HepG2 (cell line): ENCODE measurements at regions not wholly inside any gene's neighbourhood (a gene's known extent, or its start where the extent isn't known, plus 50 kb on each side); places are given as distances from the start of the nearest gene placed in this dataset.

Experiments used
- ATAC-seq: fragments of 200-7000 bp; cut with Tn5 transposase; 3 replicates; pipeline ENCODE4 v1.9.1; 2020; ENCODE audit warnings: mild to moderate bottlenecking, moderate library complexity
- BruUV-seq: library from RNA; stranded (reverse); fragments of 400-500 nt; replicated peaks from 2 replicates; lab custom pipeline; 2021; lab: Mats Ljungman, UMichigan
- CTCF ChIA-PET: fragments of 300-600 bp; formaldehyde crosslinking; extraction: SDS; loops from one replicate; lab custom pipeline; 2021; ENCODE audit warnings: low total read pairs, inconsistent platforms, low intra/inter-chr PET ratio; lab: Yijun Ruan, JAX
- POLR2A ChIA-PET: fragments of 350-600 bp; sonication (Branson Sonifier 250); formaldehyde crosslinking; loops from one replicate; lab custom pipeline; 2020; ENCODE audit warnings: antibody characterized with exemption, inconsistent platforms; lab: Yijun Ruan, JAX
- DNase-seq: peaks from one replicate; pipeline ENCODE4 v3.0.0-alpha.2; 2015; ENCODE audit warnings: low spot score
- FAIRE-seq: peaks from 3 replicates; lab custom pipeline; 2011; peaks lifted over from hg19 to GRCh38; lab: Jason Lieb, UNC
- H2AFZ ChIP-seq: one replicate; pipeline ENCODE4 v1.6.1; 2011; ENCODE audit warnings: low read length, inconsistent platforms
- H3K27ac ChIP-seq: fragments of 300-600 bp; 3 replicates; pipeline ENCODE4 v1.8.0; 2011; ENCODE audit warnings: mixed run types, mild to moderate bottlenecking, mixed read lengths, low read length, inconsistent platforms; ENCODE audit not compliant: insufficient read depth; ENCODE audit errors: extremely low read length
- H3K27me3 ChIP-seq, 2 experiments: fragments of 200-600 bp in 1 of 2; 2 replicates in 1 of 2; 3 replicates in 1 of 2; pipeline versions ENCODE4 v1.6.0 to v1.8.0; 2011; ENCODE audit warnings: low read length in 2 of 2, mild to moderate bottlenecking in 2 of 2, moderate library complexity in 2 of 2, inconsistent platforms in 1 of 2; ENCODE audit not compliant: insufficient read depth in 2 of 2, control insufficient read depth in 1 of 2
- H3K36me3 ChIP-seq, 2 experiments: fragments of 200-600 bp in 1 of 2; replicated peaks in 1 of 2; 2 replicates in 1 of 2; 3 replicates in 1 of 2; pipeline versions ENCODE4 v1.5.1 to v1.8.0; 2011; ENCODE audit warnings: low read length in 2 of 2, inconsistent platforms in 1 of 2; ENCODE audit not compliant: insufficient read depth in 2 of 2, control insufficient read depth in 1 of 2
- H3K4me1 ChIP-seq: 2 replicates; pipeline ENCODE4 v1.5.1; 2012; ENCODE audit warnings: low read length, inconsistent platforms; ENCODE audit not compliant: insufficient read depth
- H3K4me2 ChIP-seq: 2 replicates; pipeline ENCODE4 v1.6.0; 2011; ENCODE audit warnings: low read depth, low read length, inconsistent platforms
- H3K4me3 ChIP-seq, 3 experiments: fragments of 200-600 bp in 1 of 3; sonication (generic), shearing (Covaris generic) in 1 of 3; replicated peaks in 1 of 3; 2 replicates each; pipeline ENCODE4 v1.5.1; 2011 to 2016; ENCODE audit warnings: low read length in 3 of 3, inconsistent platforms in 2 of 3, low read depth in 2 of 3, mild to moderate bottlenecking in 2 of 3, control low read depth in 1 of 3, mixed read lengths in 1 of 3; ENCODE audit not compliant: insufficient read depth in 1 of 3
- H3K79me2 ChIP-seq: one replicate; pipeline ENCODE4 v1.6.1; 2011; ENCODE audit warnings: low read length, inconsistent platforms; ENCODE audit not compliant: insufficient read depth
- H3K9ac ChIP-seq: 2 replicates; pipeline ENCODE4 v1.6.0; 2011; ENCODE audit warnings: mild to moderate bottlenecking, low read depth, low read length, inconsistent platforms; ENCODE audit not compliant: insufficient read depth
- H3K9me3 ChIP-seq: 2 replicates; pipeline ENCODE4 v1.5.1; 2012; ENCODE audit warnings: mild to moderate bottlenecking, low read length
- H4K20me1 ChIP-seq: 2 replicates; pipeline ENCODE4 v1.6.0; 2011; ENCODE audit warnings: inconsistent platforms, mild to moderate bottlenecking, low read length, moderate library complexity; ENCODE audit not compliant: insufficient read depth
- LCORL ChIP-seq, 2 experiments: fragments of 450-650 bp in 1 of 2; sonication (generic) in 1 of 2; formaldehyde crosslinking in 1 of 2; IDR thresholded peaks; 2 replicates each; pipeline versions ENCODE4 v1.5.0 to v1.6.1; 2017 to 2020; ENCODE audit warnings: antibody characterized with exemption in 1 of 2, missing genetic modification reagents in 1 of 2
- NFE2 ChIP-seq: sonication (generic); formaldehyde crosslinking; IDR thresholded peaks from 2 replicates; pipeline ENCODE4 v1.4.0; 2020; ENCODE audit warnings: missing genetic modification reagents
- XBP1 ChIP-seq: sonication (generic); formaldehyde crosslinking; IDR thresholded peaks from 2 replicates; pipeline ENCODE4 v1.5.0; 2020; ENCODE audit warnings: missing genetic modification reagents
- in situ Hi-C: cut with HindIII; loops from 2 replicates; pipeline ENCODE4 v1.10.0; 2017; ENCODE audit warnings: low pct_unique_long_range_greater_than_20kb; ENCODE audit not compliant: extremely low pct_ligation_motif_present
- intact Hi-C: fragments of 100-400 bp; cut with micrococcal nuclease; formaldehyde crosslinking; loops from one replicate; pipeline ENCODE4 v1.10.0; 2022; ENCODE audit not compliant: unreplicated experiment
- TF ChIP-seq, protein P1 (sequence below): sonication (generic); formaldehyde crosslinking; IDR thresholded peaks from one replicate; pipeline ENCODE4 v1.5.1; 2020; ENCODE audit warnings: mild to moderate bottlenecking, missing genetic modification reagents; ENCODE audit errors: not compliant biosample characterization

DNA sequence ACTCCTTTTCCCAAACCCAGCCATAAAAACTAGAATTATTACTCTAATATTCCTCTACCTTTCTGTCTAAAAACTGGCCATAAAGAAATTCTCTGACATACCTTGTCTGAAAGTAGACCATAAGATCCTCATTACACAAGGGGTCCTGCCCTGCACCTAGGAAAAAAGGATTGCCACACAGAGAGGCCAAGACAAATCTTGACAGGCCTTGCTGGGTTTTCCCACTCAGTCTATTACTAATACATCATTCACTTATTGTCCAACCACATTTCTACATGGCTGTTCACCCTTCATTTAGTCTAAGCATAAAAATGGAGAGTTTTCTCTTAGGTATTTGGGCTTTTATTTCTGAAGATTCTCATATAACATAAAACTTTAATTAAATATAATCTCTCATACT lies 319.8 kb downstream of the PCDH20 start:
- H3K4me3 ChIP-seq = no peak overlapping the region
- FAIRE-seq (no peak), DNase-seq (no peak), ATAC-seq (no peak)
- ChIA-PET POLR2A (no interaction called here), CTCF (no interaction called here)
- TF ChIP-seq LCORL (IDR thresholded peaks at IDR 0.05) (no peak), LCORL (CRISPR knock-in tag; IDR thresholded peaks at IDR 0.05) (no peak), NFE2 (CRISPR knock-in tag) (no peak), XBP1 (no peak)
- TF ChIP-seq, protein P1, sequence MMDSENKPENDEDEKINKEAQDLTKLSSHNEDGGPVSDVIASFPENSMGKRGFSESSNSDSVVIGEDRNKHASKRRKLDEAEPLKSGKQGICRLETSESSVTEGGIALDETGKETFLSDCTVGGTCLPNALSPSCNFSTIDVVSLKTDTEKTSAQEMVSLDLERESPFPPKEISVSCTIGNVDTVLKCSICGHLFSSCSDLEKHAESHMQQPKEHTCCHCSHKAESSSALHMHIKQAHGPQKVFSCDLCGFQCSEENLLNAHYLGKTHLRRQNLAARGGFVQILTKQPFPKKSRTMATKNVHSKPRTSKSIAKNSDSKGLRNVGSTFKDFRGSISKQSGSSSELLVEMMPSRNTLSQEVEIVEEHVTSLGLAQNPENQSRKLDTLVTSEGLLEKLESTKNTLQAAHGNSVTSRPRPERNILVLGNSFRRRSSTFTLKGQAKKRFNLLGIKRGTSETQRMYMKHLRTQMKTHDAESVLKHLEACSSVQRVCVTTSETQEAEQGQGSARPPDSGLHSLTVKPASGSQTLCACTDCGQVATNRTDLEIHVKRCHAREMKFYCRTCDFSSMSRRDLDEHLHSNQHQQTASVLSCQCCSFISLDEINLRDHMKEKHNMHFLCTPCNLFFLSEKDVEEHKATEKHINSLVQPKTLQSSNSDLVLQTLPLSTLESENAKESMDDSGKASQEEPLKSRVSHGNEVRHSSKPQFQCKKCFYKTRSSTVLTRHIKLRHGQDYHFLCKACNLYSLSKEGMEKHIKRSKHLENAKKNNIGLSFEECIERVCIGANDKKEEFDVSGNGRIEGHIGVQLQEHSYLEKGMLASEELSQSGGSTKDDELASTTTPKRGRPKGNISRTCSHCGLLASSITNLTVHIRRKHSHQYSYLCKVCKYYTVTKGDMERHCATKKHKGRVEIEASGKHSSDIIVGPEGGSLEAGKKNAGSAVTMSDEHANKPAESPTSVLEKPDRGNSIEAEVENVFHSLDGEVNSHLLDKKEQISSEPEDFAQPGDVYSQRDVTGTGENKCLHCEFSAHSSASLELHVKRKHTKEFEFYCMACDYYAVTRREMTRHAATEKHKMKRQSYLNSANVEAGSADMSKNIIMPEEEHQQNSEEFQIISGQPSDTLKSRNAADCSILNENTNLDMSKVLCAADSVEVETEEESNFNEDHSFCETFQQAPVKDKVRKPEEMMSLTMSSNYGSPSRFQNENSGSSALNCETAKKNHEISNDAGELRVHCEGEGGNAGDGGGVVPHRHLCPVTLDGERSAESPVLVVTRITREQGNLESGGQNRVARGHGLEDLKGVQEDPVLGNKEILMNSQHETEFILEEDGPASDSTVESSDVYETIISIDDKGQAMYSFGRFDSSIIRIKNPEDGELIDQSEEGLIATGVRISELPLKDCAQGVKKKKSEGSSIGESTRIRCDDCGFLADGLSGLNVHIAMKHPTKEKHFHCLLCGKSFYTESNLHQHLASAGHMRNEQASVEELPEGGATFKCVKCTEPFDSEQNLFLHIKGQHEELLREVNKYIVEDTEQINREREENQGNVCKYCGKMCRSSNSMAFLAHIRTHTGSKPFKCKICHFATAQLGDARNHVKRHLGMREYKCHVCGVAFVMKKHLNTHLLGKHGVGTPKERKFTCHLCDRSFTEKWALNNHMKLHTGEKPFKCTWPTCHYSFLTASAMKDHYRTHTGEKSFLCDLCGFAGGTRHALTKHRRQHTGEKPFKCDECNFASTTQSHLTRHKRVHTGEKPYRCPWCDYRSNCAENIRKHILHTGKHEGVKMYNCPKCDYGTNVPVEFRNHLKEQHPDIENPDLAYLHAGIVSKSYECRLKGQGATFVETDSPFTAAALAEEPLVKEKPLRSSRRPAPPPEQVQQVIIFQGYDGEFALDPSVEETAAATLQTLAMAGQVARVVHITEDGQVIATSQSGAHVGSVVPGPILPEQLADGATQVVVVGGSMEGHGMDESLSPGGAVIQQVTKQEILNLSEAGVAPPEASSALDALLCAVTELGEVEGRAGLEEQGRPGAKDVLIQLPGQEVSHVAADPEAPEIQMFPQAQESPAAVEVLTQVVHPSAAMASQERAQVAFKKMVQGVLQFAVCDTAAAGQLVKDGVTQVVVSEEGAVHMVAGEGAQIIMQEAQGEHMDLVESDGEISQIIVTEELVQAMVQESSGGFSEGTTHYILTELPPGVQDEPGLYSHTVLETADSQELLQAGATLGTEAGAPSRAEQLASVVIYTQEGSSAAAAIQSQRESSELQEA (CRISPR knock-in tag) = no peak
- no peaks in the 10 kb centered on the region for H3K27me3 ChIP-seq
- BruUV-seq = no TSS peak
- H3K9me3 ChIP-seq = no peaks in the 10 kb centered on the region
- no peak overlapping the region for H3K4me2 ChIP-seq
- no peak overlapping the region for H3K27ac ChIP-seq
- H2AFZ ChIP-seq = no peak overlapping the region
- H4K20me1 ChIP-seq = no peaks in the 10 kb centered on the region
- in situ Hi-C loops (no loop called here), intact Hi-C loops (no loop called here)
- no peaks in the 10 kb centered on the region for H3K4me1 ChIP-seq
- H3K9ac ChIP-seq = no peak overlapping the region
- no peaks in the 10 kb centered on the region for H3K36me3 ChIP-seq
- no peaks in the 10 kb centered on the region for H3K79me2 ChIP-seq
